K562 (cell line): ENCODE measurements at regions not wholly inside any gene's neighbourhood (a gene's known extent, or its start where the extent isn't known, plus 50 kb on each side); places are given as distances from the start of the nearest gene placed in this dataset.

Experiments
- ATAC-seq: fragments of 200-7000 bp; cut with Tn5 transposase; 3 replicates; pipeline ENCODE4 v1.9.1; 2020; ENCODE audit warnings: moderate library complexity
- BruUV-seq: library from RNA; stranded (reverse); fragments of 400-500 nt; replicated peaks from 2 replicates; lab custom pipeline; 2021; lab: Mats Ljungman, UMichigan
- CTCF ChIA-PET: fragments of 300-600 bp; formaldehyde crosslinking; extraction: SDS; loops from one replicate; lab custom pipeline; 2021; ENCODE audit warnings: low intra/inter-chr PET ratio; lab: Yijun Ruan, JAX
- POLR2A ChIA-PET: fragments of 300-600, 350-650 bp; sonication (Branson Sonifier 250); formaldehyde crosslinking; extraction: SDS; loops from one replicate; lab custom pipeline; 2021; ENCODE audit warnings: antibody characterized with exemption, inconsistent platforms; lab: Yijun Ruan, JAX
- DNase-seq, 4 experiments: peaks; one replicate each; pipeline versions ENCODE4 v3.0.0 to v3.0.0-alpha.2; 2011 to 2018; ENCODE audit warnings: low spot score in 3 of 4, mixed read lengths in 3 of 4; ENCODE audit errors: extremely low read depth in 1 of 4
- FAIRE-seq: peaks from 2 replicates; lab custom pipeline; 2011; peaks lifted over from hg19 to GRCh38; lab: Jason Lieb, UNC
- H2AFZ ChIP-seq: 2 replicates; pipeline ENCODE4 v1.6.0; 2011; ENCODE audit warnings: low read depth, low read length, control low read depth, inconsistent platforms
- H3K27ac ChIP-seq: fragments of 200-600 bp; 3 replicates; pipeline ENCODE4 v1.8.0; 2011; ENCODE audit warnings: low read depth, mild to moderate bottlenecking, control low read depth, inconsistent platforms, low read length, moderate library complexity, mixed read lengths; ENCODE audit errors: extremely low read depth
- H3K27me3 ChIP-seq, 2 experiments: fragments of 300-600 bp in 1 of 2; 2 replicates in 1 of 2; 3 replicates in 1 of 2; pipeline versions ENCODE4 v1.6.0 to v1.8.0; 2011; ENCODE audit warnings: inconsistent platforms in 2 of 2, low read length in 2 of 2, mild to moderate bottlenecking in 1 of 2, mixed read lengths in 1 of 2, moderate library complexity in 1 of 2; ENCODE audit not compliant: control insufficient read depth in 2 of 2, insufficient read depth in 2 of 2
- H3K36me3 ChIP-seq: fragments of 300-600 bp; 3 replicates; pipeline ENCODE4 v1.8.0; 2011; ENCODE audit warnings: mild to moderate bottlenecking, low read length, inconsistent platforms; ENCODE audit not compliant: control insufficient read depth, insufficient read depth
- H3K4me1 ChIP-seq, 2 experiments: fragments of 200-600 bp in 1 of 2; replicated peaks in 1 of 2; 2 replicates in 1 of 2; 3 replicates in 1 of 2; pipeline versions ENCODE4 v1.5.1 to v1.8.0; 2011; ENCODE audit warnings: inconsistent platforms in 2 of 2, low read length in 2 of 2, mild to moderate bottlenecking in 1 of 2, mixed read lengths in 1 of 2, moderate library complexity in 1 of 2; ENCODE audit not compliant: control insufficient read depth in 2 of 2, insufficient read depth in 2 of 2
- H3K4me2 ChIP-seq: 2 replicates; pipeline ENCODE4 v1.6.1; 2011; ENCODE audit warnings: low read length, control low read depth, inconsistent platforms, mixed read lengths; ENCODE audit not compliant: insufficient read depth
- H3K4me3 ChIP-seq: fragments of 200-600 bp; sonication (generic), shearing (Covaris generic); 2 replicates; pipeline ENCODE4 v1.5.1; 2016; ENCODE audit warnings: control low read depth, inconsistent platforms
- H3K79me2 ChIP-seq: fragments of 200-600 bp; 3 replicates; pipeline ENCODE4 v1.8.0; 2011; ENCODE audit warnings: low read length, inconsistent platforms; ENCODE audit not compliant: control insufficient read depth, insufficient read depth
- H3K9ac ChIP-seq, 2 experiments: 2 replicates each; pipeline versions ENCODE4 v1.6.0 to v1.6.1; 2011; ENCODE audit warnings: low read depth in 2 of 2, low read length in 2 of 2, control low read depth in 1 of 2, inconsistent platforms in 1 of 2, mild to moderate bottlenecking in 1 of 2, mixed read lengths in 1 of 2; ENCODE audit not compliant: insufficient read depth in 1 of 2
- H3K9me1 ChIP-seq: one replicate; pipeline ENCODE4 v1.6.0; 2011; ENCODE audit warnings: inconsistent platforms, mild to moderate bottlenecking, low read length, moderate library complexity; ENCODE audit not compliant: control insufficient read depth, insufficient read depth
- H3K9me3 ChIP-seq: replicated peaks from 2 replicates; pipeline ENCODE4 v1.5.1; 2011; ENCODE audit warnings: low read depth, low read length, inconsistent platforms; ENCODE audit not compliant: control insufficient read depth, insufficient read depth
- H4K20me1 ChIP-seq: replicated peaks from 2 replicates; pipeline ENCODE4 v1.6.1; 2011; ENCODE audit warnings: low read length, inconsistent platforms, mixed read lengths; ENCODE audit not compliant: control insufficient read depth, insufficient read depth
- CBFA2T3 ChIP-seq: fragments of 450-650 bp; IDR thresholded peaks from 2 replicates; pipeline ENCODE4 v1.6.1; 2017
- GABPA ChIP-seq: fragments of 200-800 bp; sonication (Bioruptor generic); conservative IDR thresholded peaks from 2 replicates; pipeline ENCODE4 v1.6.1; 2016; ENCODE audit warnings: low read depth, missing genetic modification characterization, missing compliant biosample characterization
- IRF2 ChIP-seq: sonication (generic); formaldehyde crosslinking; IDR thresholded peaks from 2 replicates; pipeline ENCODE4 v1.8.1; 2022; ENCODE audit warnings: mild to moderate bottlenecking, missing genetic modification reagents
- ZNF347 ChIP-seq: fragments of 450-650 bp; formaldehyde crosslinking; IDR thresholded peaks from 2 replicates; pipeline ENCODE4 v1.4.0; 2020; ENCODE audit warnings: low read depth, mild to moderate bottlenecking, moderate library complexity
- WGBS: fragments of 100-300 bp; shearing (Covaris generic); methylation state at CpG from one replicate; pipeline ENCODE4 v1.1.6; 2016; ENCODE audit warnings: low coverage, mixed read lengths; ENCODE audit not compliant: insufficient coverage; ENCODE audit errors: missing lambda C conversion rate; 5-methylcytosine and 5-hydroxymethylcytosine counted together
- in situ Hi-C: fragments of 300-500 bp; cut with MboI; formaldehyde crosslinking; loops from 4 replicates; pipeline ENCODE4 v1.15.0; 2018; ENCODE audit warnings: inconsistent platforms, mixed read lengths
- intact Hi-C: fragments of 100-400 bp; cut with micrococcal nuclease; formaldehyde crosslinking; loops from 2 replicates; pipeline ENCODE4 v1.14.2; 2022

DNA sequence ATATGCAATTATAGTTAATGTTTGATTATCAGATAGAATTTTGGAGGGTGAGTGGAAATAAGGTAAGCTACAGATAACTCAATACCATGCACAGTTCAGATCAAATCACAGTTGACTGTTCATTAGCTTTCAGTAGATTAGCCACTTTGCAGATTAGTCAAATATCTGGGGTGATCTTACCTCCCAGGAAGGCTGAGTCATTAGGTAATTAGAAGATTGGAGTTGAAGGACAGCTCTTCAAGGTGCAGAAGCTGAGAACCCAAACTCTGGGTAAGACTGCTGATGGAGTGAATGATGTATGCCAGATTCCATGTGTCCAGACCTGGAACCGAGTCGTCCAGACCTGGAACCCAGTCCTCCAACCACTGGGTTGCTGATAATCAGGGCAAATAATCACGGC is 262.8 kb upstream of the UBE2E3 start:
- no peaks in the 10 kb centered on the region; a peak in 1 of 5 replicates for H3K4me1 ChIP-seq
- CTCF ChIA-PET: no interaction called here
- WGBS: 0% methylated on average over 3 of the region's 3 CpGs
- no peak overlapping the region for H3K9ac ChIP-seq
- BruUV-seq: no TSS peak
- no peak overlapping the region for H3K27ac ChIP-seq
- ATAC-seq (no peak), FAIRE-seq (no peak), DNase-seq (no peak)
- no peaks in the 10 kb centered on the region for H3K9me1 ChIP-seq
- H4K20me1 ChIP-seq: no peaks in the 10 kb centered on the region
- H3K27me3 ChIP-seq: no peaks in the 10 kb centered on the region
- TF ChIP-seq ZNF347 (CRISPR knock-in tag): no peak
- no peak for TF ChIP-seq IRF2 (CRISPR knock-in tag)
- no peak overlapping the region for H3K4me3 ChIP-seq
- H3K36me3 ChIP-seq: no peaks in the 10 kb centered on the region
- in situ Hi-C loops: no loop called here
- H3K9me3 ChIP-seq: no peaks in the 10 kb centered on the region
- H2AFZ ChIP-seq: no peak overlapping the region
- no peak overlapping the region for H3K4me2 ChIP-seq
- intact Hi-C loops: loop anchor here (10.0 kb wide), 1 partner anchor 1067 kb away; no protein-coding TSS in a partner anchor
- H3K79me2 ChIP-seq: no peaks in the 10 kb centered on the region
- POLR2A ChIA-PET: no interaction called here

- no TSS peak for BruUV-seq
- FAIRE-seq: no peak
- no peak for TF ChIP-seq GABPA
- TF ChIP-seq CBFA2T3: peak; percentile 24; the same call in 1 of the 2 replicates
- TF ChIP-seq, all 486 proteins: peak for 1
- no peaks in the 10 kb centered on the region for H3K9me1 ChIP-seq
- 8% methylated on average over 4 of the region's 4 CpGs for WGBS
- no peaks in the 10 kb centered on the region for H3K79me2 ChIP-seq
- no peaks in the 10 kb centered on the region for H4K20me1 ChIP-seq
- no peaks in the 10 kb centered on the region for H3K9me3 ChIP-seq
- no peak overlapping the region for H3K27ac ChIP-seq
- H3K4me1 ChIP-seq: no peaks in the 10 kb centered on the region; a peak in 1 of 5 replicates
- in situ Hi-C loops (no loop called here), intact Hi-C loops (loop anchor here (10.0 kb wide), 1 partner anchor 1068 kb away; no protein-coding TSS in a partner anchor)
- H3K4me3 ChIP-seq: no peak overlapping the region
- no peak overlapping the region for H3K9ac ChIP-seq
- no peak for DNase-seq
- no peak for ATAC-seq
- no peaks in the 10 kb centered on the region for H3K27me3 ChIP-seq
- H3K36me3 ChIP-seq: no peaks in the 10 kb centered on the region
- ChIA-PET POLR2A (interaction anchor here (0.6 to 0.8 kb wide), 2 partner anchors 9 to 24 kb away, joined by 3 read pairs; no protein-coding TSS in a partner anchor), CTCF (no interaction called here)
- no peak overlapping the region for H3K4me2 ChIP-seq
- no peak overlapping the region for H2AFZ ChIP-seq
Observed at GRCh38 chr2:180716186-180717180, 263.9 kb upstream of the UBE2E3 start.
